Osteocyte (in vitro differentiated cells): ENCODE measurements at regions not wholly inside any gene's neighbourhood (a gene's known extent, or its start where the extent isn't known, plus 50 kb on each side); places are given as distances from the start of the nearest gene placed in this dataset.
A peak's percentile ranks its signal among the peaks of the same experiment; 100 is the strongest.

Source experiments
- DNase-seq: peaks from one replicate; pipeline ENCODE4 v3.0.0; 2021; ENCODE audit warnings: mixed read lengths; ENCODE audit not compliant: unreplicated experiment; ENCODE audit errors: extremely low spot score
- H3K27ac Mint-ChIP-seq: one replicate; pipeline ENCODE4 v1.8.0; 2021; ENCODE audit warnings: mild to moderate bottlenecking, mixed read lengths; ENCODE audit not compliant: unreplicated experiment
- H3K27me3 Mint-ChIP-seq: one replicate; pipeline ENCODE4 v1.8.0; 2021; ENCODE audit warnings: mixed read lengths; ENCODE audit not compliant: unreplicated experiment
- H3K36me3 Mint-ChIP-seq: one replicate; pipeline ENCODE4 v1.8.0; 2021; ENCODE audit warnings: mixed read lengths; ENCODE audit not compliant: unreplicated experiment
- H3K4me1 Mint-ChIP-seq: one replicate; pipeline ENCODE4 v1.8.0; 2021; ENCODE audit warnings: mixed read lengths; ENCODE audit not compliant: unreplicated experiment
- H3K4me3 Mint-ChIP-seq: one replicate; pipeline ENCODE4 v1.8.0; 2021; ENCODE audit warnings: mild to moderate bottlenecking, moderate library complexity, mixed read lengths; ENCODE audit not compliant: unreplicated experiment
- H3K9me3 Mint-ChIP-seq: one replicate; pipeline ENCODE4 v1.8.0; 2021; ENCODE audit warnings: mixed read lengths; ENCODE audit not compliant: unreplicated experiment
- TF ChIP-seq, protein P1 (sequence below): fragments of 200-600 bp; sonication (generic); IDR thresholded peaks from 2 replicates; pipeline ENCODE4 v1.5.0; 2021; ENCODE audit warnings: antibody characterized with exemption, mild to moderate bottlenecking, moderate library complexity

DNA sequence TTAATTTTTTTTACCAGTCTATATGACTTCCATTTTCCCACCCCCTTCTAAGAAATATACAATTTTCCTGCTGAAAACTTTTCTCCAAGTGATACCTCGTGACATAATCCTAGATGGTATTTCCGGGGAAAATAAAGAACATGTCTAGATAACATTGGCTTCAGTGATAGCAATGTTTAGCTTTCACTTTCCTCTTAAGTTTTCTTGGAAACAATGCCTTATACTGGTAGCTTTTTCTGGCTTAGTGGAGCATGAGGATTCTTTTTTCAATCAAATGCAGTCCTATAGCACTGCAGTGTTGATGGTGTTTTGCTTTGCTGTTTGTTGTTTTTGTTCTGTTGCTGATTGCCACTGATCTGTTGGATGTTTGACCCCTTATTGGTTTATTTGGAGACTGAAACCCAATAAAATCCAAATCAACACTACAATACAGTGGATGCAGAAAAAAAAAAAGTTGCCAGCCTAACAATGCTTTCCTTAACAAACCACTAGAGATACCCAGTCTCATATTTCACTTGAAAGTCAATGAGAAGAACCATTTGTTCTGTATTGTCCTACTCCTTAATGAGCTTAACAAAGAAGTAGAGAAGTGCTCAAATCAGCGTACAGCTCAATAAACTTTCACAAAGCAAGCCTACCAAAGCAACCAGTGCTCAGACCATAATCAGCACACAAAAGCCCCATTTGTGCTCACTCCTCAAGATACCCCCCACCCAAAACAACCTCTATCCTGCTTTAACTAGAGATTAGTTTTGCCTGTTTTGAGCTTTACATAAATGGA, 74.2 kb upstream of the GRAMD2B start:
- Mint-ChIP-seq H3K9me3 (no peaks in the 10 kb centered on the region), H3K27ac (peak overlapping the region; percentile 54), H3K27me3 (no peaks in the 10 kb centered on the region), H3K4me1 (peaks cover 46% of the 10 kb centered on the region), H3K36me3 (no peaks in the 10 kb centered on the region), H3K4me3 (no peak overlapping the region)
- no peak for DNase-seq
- TF ChIP-seq, protein P1, sequence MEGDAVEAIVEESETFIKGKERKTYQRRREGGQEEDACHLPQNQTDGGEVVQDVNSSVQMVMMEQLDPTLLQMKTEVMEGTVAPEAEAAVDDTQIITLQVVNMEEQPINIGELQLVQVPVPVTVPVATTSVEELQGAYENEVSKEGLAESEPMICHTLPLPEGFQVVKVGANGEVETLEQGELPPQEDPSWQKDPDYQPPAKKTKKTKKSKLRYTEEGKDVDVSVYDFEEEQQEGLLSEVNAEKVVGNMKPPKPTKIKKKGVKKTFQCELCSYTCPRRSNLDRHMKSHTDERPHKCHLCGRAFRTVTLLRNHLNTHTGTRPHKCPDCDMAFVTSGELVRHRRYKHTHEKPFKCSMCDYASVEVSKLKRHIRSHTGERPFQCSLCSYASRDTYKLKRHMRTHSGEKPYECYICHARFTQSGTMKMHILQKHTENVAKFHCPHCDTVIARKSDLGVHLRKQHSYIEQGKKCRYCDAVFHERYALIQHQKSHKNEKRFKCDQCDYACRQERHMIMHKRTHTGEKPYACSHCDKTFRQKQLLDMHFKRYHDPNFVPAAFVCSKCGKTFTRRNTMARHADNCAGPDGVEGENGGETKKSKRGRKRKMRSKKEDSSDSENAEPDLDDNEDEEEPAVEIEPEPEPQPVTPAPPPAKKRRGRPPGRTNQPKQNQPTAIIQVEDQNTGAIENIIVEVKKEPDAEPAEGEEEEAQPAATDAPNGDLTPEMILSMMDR, result no peak

DNA sequence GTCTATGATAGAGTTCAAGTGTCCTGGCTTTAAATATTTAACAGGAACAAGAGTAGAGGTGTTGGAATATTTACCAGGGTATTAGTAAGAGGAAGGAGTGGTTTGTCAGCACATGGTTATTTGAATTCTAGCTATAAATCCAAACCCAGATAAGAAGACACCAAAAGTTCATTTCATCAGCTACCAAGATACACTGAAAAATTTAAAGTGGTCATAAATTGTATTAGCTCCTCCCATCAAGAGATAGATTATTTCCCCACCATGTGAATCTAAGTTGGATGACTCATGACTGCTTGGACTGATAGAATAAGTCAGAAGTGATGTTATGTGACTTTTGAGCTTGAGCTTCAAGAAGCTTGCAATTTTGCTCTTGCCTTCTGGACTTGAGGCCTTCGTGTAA, 72.1 kb upstream of the GRAMD2B start:
- peaks cover 64% of the 10 kb centered on the region for H3K4me1 Mint-ChIP-seq
- no peaks in the 10 kb centered on the region for H3K27me3 Mint-ChIP-seq
- H3K9me3 Mint-ChIP-seq, result no peaks in the 10 kb centered on the region
- no peaks in the 10 kb centered on the region for H3K36me3 Mint-ChIP-seq
- TF ChIP-seq, protein P1, result no peak
- DNase-seq, result no peak
- no peak overlapping the region for H3K4me3 Mint-ChIP-seq
- H3K27ac Mint-ChIP-seq, result peak overlapping the region; percentile 71

DNA sequence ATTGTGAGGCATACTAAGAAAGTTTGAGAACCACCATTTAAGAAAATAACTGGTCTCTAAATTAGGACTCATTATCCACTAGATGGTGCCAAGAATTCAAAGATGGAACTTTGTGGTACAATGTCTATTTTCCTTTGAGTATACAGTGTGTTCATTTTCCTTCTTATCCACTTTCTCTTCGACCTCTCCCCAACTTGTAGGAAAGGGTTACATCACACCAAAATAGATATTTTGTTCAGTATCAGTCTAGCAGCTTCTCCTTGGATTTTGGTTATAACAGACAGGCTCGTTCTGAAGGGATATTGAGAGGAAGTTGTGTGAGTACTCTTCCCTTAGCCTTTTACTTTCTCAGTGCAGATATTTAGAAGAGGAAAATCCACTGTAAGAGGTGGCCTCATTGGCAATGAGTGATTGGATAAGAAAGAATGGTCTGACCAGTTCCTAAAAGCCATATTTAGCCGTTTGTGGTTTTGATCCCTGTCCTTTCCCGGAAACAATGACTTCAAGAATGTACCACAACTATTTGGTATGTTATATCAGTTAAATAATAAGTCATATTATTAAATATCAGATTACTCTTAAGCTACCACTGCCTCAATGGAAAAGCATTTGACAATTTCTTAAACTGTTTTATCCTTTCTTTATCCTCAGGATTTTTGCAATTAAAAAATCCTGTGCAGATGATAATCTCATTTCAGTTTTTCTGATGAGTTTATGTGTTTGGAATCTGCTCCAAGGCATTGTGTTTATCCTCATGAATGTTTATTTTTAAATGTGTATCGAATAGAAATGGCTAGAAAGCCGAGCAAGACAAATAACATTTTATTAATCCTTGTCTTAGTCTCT, 69.0 kb upstream of the GRAMD2B start:
- H3K4me1 Mint-ChIP-seq, result peaks cover 55% of the 10 kb centered on the region
- no peak for DNase-seq
- H3K27me3 Mint-ChIP-seq, result no peaks in the 10 kb centered on the region
- no peaks in the 10 kb centered on the region for H3K36me3 Mint-ChIP-seq
- TF ChIP-seq, protein P1, result peak; percentile 73
- H3K9me3 Mint-ChIP-seq, result no peaks in the 10 kb centered on the region
- peak overlapping the region; percentile 99 for H3K27ac Mint-ChIP-seq
- H3K4me3 Mint-ChIP-seq, result peak overlapping the region; percentile 67

DNA sequence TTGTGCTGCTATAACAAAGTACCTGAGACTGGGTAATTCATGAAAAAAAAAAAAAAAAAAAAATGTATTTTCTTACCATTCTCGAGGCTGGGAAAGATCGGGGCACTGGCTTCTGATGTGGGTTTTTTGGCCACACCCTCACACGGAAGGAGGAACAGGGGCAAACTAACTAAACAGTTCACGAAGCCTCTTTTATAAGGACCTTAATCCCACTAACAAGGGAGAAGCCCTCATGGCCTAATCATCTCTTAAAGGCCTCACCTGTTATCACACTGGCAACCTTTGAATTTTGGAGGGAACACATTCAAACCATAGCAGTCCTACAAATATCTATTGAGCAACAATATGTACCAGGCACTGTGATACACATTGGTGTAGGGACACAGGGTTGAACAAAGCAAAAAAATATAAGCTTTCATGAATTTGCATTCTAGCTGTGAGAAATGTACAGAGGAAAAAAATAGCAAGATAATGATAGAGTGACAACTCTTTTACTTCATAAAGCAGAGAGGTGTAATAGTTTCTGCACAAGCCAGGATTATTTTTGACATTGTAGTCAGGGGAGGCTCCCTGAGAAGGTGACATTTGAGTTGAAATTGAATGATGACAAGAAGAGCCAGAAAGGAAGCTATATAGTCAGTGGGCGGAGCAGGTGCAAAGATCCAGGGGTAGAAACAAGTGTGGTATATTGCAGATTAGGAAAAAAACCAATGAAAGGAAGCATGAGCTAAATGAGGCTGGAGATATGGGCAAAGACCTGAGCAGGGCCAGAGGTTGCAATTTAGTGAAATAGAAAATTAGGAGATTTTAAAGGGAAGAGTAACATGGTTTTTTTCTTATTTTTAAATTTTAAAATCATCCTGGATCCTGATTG, 68.1 kb upstream of the GRAMD2B start:
- Mint-ChIP-seq H3K27ac (peak overlapping the region; percentile 99), H3K36me3 (no peaks in the 10 kb centered on the region), H3K4me1 (peaks cover 48% of the 10 kb centered on the region), H3K9me3 (no peaks in the 10 kb centered on the region), H3K4me3 (peak overlapping the region; percentile 38), H3K27me3 (no peaks in the 10 kb centered on the region)
- TF ChIP-seq, protein P1, result no peak
- no peak for DNase-seq
